ENCODE measurements at regions not wholly inside any gene's neighbourhood (a gene's known extent, or its start where the extent isn't known, plus 50 kb on each side); places are given as distances from the start of the nearest gene placed in this dataset.
"Not testable (repeated sequence)": the region's sequence is repeated elsewhere in the genome, so short reads cannot be mapped to it uniquely, and the experiment has no call there.

DNA sequence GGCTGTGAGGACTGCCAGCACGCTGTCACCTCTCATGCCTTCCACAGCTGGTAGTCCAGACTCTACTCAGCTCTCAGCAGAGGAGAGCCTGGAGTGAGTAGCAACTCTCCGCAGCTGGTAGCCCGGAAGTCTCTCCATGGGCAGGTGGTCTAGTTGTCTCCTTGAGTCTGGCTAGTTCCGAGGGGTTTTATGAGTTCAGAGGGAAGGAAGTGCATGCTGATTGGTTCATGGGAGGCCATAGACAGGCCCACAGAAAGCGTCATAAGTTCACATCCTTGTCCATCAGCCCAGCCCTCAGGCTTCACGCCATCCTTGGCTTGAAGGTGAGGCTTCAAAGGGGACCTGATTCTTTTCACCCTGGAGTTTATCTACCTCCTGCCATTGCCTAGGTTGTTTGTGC, 2662.4 kb upstream of the PCDH20 start:
- DNase-seq (ENCODE audit: low read depth in 2 of 2) = no peak

GRCh38 chr13:64077132-64077835, 2661.6 kb upstream of the PCDH20 start:
- DNase-seq (ENCODE audit: low read depth in 2 of 2) = not testable (repeated sequence)

GRCh38 chr13:64075543-64076271, 2660.1 kb upstream of the PCDH20 start:
- no peak for DNase-seq (ENCODE audit: low read depth in 2 of 2)

DNA sequence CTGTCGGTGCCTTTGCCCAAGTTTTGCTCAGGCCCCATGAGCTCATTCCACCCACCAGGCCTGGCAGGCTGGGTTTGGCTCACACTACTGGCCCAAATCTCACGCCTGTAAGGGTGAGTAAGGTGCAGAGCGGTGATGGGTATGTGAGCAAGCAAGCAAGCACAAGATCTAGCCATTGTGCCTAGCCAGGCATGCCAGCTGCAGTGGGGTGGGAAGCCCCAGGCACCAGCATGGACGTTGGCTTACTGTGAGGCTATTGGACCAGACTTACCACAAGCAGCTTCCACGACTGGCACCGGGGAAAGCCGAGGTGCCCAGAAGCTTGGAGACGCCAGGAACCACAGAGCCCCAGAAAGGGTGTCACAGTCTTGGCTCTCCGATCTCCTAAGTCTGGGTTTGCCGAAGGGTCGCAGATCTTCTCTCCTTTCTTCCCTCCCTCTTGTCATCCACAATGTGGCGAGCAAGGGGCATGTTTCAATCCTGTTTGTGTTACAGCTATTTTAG, 2659.4 kb upstream of the PCDH20 start:
- no peak for DNase-seq (ENCODE audit: low read depth in 2 of 2)

DNA sequence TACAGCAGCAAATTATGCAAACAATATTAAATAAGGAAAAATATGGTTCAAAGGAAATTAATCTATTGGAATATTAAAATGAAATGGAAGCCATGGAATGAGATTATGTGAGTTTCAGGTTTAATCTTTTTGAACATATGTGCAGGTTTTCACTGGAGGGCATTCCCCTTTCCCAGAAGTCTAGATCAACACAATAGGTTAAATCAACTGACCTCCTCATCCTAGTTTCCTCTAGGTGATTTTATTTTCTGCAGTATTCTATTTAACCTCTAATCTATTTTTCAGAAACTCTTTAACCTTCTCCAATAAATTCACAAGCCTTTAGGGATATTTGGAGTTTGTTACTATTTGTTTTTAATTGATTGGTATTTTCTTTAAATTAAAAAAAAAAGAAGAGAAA, 2657.6 kb upstream of the PCDH20 start:
- DNase-seq (ENCODE audit: low read depth in 2 of 2) = no peak

DNA sequence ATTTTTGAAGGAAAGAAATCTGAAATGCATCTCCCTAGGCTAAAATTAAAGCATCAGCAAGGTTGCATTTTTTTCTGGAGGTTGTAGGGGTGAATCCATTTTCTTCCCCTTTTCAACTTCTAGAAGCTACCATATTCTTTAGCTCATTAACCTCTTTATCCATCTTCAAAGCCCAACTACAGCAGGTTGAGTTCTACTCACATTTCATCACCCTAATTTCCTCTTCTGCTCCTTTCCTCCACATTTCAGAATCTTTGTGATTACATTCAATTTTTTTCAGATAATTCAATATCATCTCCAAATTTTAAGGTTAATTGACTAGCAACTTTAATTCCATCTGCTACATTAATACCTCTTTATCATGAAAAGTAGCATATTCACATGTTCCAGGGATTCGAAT, 2655.7 kb upstream of the PCDH20 start:
- no peak for DNase-seq (ENCODE audit: low read depth in 2 of 2)

DNA sequence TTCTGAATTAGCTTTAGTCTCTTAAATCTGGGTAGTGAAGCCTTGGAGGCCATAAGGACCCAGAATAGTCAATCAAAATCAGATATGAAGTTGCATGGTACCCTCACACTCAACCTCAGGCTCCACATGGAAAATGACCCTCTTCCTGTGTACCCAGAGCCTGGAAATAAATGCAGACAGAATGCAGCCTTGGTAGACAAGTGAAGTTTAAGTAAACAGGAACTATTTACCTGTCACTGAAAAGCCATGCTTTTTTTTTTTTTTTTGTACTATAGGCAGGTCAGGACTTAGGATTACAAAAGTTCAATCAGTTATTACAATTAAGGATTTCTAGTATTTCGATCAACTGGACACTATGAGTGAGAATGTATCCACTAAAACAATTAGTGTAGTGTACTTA, 2654.2 kb upstream of the PCDH20 start:
- DNase-seq (ENCODE audit: low read depth in 2 of 2) = no peak

DNA sequence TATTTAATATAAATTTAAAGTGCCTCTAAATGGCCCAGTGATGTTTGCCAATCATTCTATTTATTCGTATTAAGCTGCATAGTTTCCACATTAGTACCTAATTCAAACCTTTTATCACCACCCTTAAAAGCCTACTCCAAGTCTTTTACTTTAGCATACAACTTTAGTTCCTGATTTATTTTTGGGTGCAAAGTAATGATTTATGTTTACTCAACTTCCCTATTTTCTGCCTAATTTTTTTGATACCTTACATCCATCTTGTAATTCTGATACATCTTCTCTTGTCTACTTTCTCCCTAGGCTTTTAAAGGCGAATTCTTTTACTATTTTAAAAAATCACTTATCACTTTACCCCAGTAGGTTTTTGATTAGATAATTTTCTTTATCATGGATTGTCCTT, 2651.1 kb upstream of the PCDH20 start:
- no peak for DNase-seq (ENCODE audit: low read depth in 2 of 2)

GRCh38 chr13:64061649-64062048, 2646.0 kb upstream of the PCDH20 start:
- DNase-seq (ENCODE audit: low read depth in 2 of 2) = no peak

- no peak for DNase-seq (ENCODE audit: low read depth in 2 of 2)
Observed at GRCh38 chr13:64057372-64058020, 2641.8 kb upstream of the PCDH20 start.

- DNase-seq (ENCODE audit: low read depth in 2 of 2) = no peak
Observed at GRCh38 chr13:64054321-64054720, 2638.7 kb upstream of the PCDH20 start.

DNA sequence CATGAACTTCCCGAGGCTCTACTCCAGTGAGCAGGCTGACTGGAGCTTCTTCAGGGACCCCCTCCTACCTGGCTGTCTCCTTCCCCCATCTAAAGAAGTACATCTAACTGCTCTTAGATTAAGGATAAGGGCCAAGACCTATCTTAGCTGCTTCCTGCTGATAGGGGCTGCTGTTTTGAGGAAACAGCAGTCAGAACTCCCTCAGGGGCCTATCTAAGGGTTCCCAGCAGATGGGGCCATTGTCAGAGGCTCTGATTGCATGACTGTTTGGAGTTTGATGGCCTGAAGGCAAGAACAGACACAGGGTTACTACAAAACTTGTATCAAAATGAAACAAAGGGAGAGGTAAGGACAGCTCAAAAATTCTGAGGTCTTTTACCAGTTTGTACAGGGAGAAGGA, 2636.9 kb upstream of the PCDH20 start:
- no peak for DNase-seq (ENCODE audit: low read depth in 2 of 2)

DNA sequence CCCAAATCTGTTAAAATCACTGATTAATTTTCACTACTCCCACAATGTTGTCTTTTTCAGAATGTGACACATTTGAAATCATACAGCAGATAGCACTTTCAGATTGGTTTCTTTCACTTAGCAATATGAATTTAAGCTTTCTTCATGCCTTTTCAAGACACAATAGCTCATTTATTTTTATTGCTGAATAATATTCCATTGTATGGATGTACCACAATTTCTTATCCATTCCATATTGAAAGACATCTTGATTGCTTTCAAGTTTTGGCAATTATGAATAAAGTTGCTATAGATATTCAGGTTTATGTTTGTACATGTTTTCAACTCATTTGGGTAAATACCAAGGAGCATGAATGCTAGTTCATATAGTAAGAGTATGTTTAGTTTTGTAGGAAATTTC, 2635.6 kb upstream of the PCDH20 start:
- DNase-seq (ENCODE audit: low read depth in 2 of 2) = no peak

- no peak for DNase-seq (ENCODE audit: low read depth in 2 of 2)
Observed at GRCh38 chr13:64041296-64041695, 2625.6 kb upstream of the PCDH20 start.

DNA sequence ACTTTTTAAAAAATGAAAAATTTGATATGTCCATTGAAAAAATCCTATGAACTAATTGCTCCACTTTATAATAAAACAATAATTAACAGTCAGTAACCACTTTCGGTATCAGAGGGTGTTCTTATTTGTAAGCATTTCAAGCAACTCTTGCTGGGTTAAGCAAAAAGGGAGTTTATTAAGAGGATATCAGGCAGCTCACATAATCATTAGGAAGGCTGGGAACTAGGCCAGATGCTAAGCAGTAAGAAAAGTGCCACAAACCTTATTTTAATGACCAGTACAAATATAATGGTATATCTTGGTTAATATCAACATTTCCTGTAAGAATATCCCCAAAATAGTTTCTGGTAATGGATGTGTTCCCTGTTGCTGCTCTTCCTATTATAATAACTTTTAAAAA, 2618.3 kb upstream of the PCDH20 start:
- no peak for DNase-seq (ENCODE audit: low read depth in 2 of 2)

DNA sequence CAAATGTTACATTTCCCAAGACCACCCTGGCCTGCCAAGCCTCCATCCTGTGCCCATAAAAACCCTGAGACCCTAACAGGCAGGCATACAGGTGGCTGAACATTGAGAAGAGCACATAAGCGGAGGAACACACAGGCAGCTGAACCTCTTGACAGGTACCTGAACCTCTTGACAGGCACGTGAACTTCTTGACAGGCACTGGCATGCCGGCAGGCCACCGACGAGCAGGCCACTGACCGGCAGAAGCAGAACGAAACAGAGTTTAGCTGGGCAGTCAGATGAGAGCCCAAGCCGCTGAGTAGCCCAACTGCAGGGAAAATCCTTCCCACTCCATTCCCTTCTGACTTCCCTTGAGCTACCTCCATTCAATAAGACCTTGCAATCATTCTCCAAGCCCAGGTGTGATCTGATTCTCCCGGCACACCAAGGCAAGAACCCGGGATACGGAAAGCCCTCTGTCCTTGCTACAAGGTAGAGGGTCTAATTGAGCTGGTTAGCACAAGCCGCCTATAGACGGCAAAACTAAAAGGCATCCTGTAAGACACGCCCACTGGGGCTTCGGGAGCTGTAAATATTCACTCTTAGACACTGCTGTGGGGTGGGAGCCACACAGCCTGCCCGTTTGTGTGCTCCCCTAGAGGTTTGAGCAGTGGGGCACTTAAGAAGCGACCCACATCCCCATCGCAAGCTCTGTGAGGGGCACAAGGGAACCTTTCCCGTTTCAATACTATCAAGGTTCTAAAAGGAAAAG, 2613.9 kb upstream of the PCDH20 start:
- DNase-seq (ENCODE audit: low read depth in 2 of 2) = no peak

- no peak for DNase-seq (ENCODE audit: low read depth in 2 of 2)
Observed at GRCh38 chr13:64028551-64028950, 2612.9 kb upstream of the PCDH20 start.

GRCh38 chr13:64020126-64020525, 2604.5 kb upstream of the PCDH20 start:
- no peak for DNase-seq (ENCODE audit: low read depth in 2 of 2)

- no peak for DNase-seq (ENCODE audit: low read depth in 2 of 2)
Observed at GRCh38 chr13:64007339-64007738, 2591.7 kb upstream of the PCDH20 start.

DNA sequence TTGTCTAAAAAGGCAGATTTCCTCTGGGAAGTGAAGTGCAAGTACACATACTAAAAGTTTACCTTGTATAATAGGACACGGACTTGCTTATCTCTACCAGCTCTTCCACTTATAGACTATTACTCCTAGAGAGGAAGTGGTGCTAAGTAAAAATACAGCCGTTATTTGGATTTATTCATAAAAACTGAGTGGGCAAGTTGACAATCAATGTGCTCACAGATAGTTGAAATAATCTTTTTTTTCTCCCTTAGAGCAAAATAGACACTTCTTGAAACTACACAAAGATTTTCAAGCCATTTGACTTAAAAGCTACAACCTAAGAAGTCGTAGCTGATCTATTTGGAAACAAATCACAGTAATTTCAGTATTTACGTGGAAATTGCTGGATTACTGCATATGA, 2584.7 kb upstream of the PCDH20 start:
- no peak for DNase-seq (ENCODE audit: low read depth in 2 of 2)

- no peak for DNase-seq (ENCODE audit: low read depth in 2 of 2)
Observed at GRCh38 chr13:63999614-64000305, 2584.1 kb upstream of the PCDH20 start.

DNA sequence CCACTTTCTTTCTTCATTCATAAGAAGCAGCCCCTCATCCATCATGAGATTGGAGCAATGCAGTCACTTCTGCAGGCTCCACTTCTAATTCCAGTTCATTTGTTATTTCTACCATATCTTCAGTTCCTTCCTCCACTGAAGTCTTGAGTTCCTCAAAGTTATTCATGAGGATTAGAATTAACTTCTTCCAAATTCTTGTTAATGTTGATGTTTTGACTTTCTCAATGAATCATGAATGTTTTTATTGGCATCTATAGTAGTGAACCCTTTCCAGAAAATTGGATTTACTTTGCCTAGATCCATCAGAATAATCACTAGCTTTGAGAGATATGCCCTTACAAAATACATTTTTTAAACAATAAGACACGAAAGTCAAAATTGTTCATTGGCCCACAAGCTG, 2567.7 kb upstream of the PCDH20 start:
- no peak for DNase-seq (ENCODE audit: low read depth in 2 of 2)
